Uterus (tissue), 2 donors: ENCODE measurements at regions not wholly inside any gene's neighbourhood (a gene's known extent, or its start where the extent isn't known, plus 50 kb on each side); places are given as distances from the start of the nearest gene placed in this dataset.

ENCODE experiments used
- POLR2A ChIP-seq, 2 donors: fragments of 450-650 bp; IDR thresholded peaks; one replicate each; pipeline ENCODE4 v1.6.1; 2016; ENCODE audit warnings: antibody characterized with exemption in 2 of 2, mild to moderate bottlenecking in 1 of 2, moderate library complexity in 1 of 2
- TF ChIP-seq, protein P1 (sequence below), 4 experiments: fragments of 200-600 bp in 2 of 4; fragments of 450-650 bp in 2 of 4; sonication (generic) in 2 of 4; IDR thresholded peaks; one replicate each; pipeline ENCODE4 v1.5.1; 2016 to 2019; ENCODE audit warnings: antibody characterized with exemption in 4 of 4, mild to moderate bottlenecking in 2 of 4, moderate library complexity in 1 of 4

DNA sequence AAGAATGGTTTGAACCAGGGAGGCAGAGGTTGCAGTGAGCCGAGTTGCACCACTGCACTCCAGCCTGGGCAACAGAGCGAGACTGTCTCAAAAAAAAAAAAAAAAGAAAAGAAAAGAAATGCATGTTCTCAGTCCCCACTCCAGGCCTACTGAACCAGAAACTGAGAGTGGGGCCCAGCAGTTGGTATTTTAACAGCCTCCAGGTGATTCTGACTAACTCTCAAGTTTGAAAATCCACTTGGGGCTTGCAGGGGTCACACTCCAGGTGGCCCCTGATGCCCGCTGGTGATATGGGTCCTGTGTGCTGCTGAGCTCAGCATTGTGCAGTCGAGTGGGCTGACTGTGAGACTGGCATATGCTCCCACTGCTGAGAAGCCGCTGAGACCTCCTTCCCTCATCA lies 133.7 kb upstream of the C2CD4B start:
- TF ChIP-seq, protein P1, sequence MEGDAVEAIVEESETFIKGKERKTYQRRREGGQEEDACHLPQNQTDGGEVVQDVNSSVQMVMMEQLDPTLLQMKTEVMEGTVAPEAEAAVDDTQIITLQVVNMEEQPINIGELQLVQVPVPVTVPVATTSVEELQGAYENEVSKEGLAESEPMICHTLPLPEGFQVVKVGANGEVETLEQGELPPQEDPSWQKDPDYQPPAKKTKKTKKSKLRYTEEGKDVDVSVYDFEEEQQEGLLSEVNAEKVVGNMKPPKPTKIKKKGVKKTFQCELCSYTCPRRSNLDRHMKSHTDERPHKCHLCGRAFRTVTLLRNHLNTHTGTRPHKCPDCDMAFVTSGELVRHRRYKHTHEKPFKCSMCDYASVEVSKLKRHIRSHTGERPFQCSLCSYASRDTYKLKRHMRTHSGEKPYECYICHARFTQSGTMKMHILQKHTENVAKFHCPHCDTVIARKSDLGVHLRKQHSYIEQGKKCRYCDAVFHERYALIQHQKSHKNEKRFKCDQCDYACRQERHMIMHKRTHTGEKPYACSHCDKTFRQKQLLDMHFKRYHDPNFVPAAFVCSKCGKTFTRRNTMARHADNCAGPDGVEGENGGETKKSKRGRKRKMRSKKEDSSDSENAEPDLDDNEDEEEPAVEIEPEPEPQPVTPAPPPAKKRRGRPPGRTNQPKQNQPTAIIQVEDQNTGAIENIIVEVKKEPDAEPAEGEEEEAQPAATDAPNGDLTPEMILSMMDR (IDR thresholded peaks at IDR 0.05): no peak
- TF ChIP-seq POLR2A (IDR thresholded peaks at IDR 0.05): no peak
